ENCODE measurements at regions not wholly inside any gene's neighbourhood (a gene's known extent, or its start where the extent isn't known, plus 50 kb on each side); places are given as distances from the start of the nearest gene placed in this dataset.

- FAIRE-seq (no peak), DNase-seq (ENCODE audit: low read depth) (no peak)
- Histone ChIP-seq H3K4me1 (ENCODE audit: insufficient read depth, low read length) (no peaks in the 10 kb centered on the region), H3K4me3 (ENCODE audit: insufficient read depth, low read depth, low read length) (no peak overlapping the region), H3K9me3 (ENCODE audit: insufficient read depth, low read depth, low read length) (no peaks in the 10 kb centered on the region), H3K36me3 (ENCODE audit: insufficient read depth, low read length) (no peaks in the 10 kb centered on the region), H3K4me2 (ENCODE audit: low read length) (no peak overlapping the region), H2AFZ (ENCODE audit: low read depth, low read length) (no peak overlapping the region), H3K9ac (ENCODE audit: low read length) (no peak overlapping the region), H3K79me2 (ENCODE audit: insufficient read depth, low read length) (no peaks in the 10 kb centered on the region), H3K27ac (ENCODE audit: low read depth, low read length) (no peak overlapping the region), H3K27me3 (ENCODE audit: insufficient read depth, low read length) (no peaks in the 10 kb centered on the region), H4K20me1 (ENCODE audit: insufficient read depth, low read length) (no peaks in the 10 kb centered on the region)
- H3K9me3 Mint-ChIP-seq (ENCODE audit: unreplicated experiment) = no peaks in the 10 kb centered on the region
- H3K36me3 Mint-ChIP-seq (ENCODE audit: low read depth, unreplicated experiment) = no peaks in the 10 kb centered on the region
- H3K27me3 Mint-ChIP-seq (ENCODE audit: low read depth, unreplicated experiment) = no peaks in the 10 kb centered on the region
- no peak overlapping the region for H3K27ac Mint-ChIP-seq (ENCODE audit: unreplicated experiment)
- H3K4me3 Mint-ChIP-seq (ENCODE audit: unreplicated experiment) = no peak overlapping the region
- TF ChIP-seq EZH2 (IDR thresholded peaks at IDR 0.05; ENCODE audit: insufficient read depth, low read length) (no peak), CTCF (IDR thresholded peaks at IDR 0.05; ENCODE audit: insufficient read depth, low read depth, low read length) (no peak)
- H3K4me1 Mint-ChIP-seq (ENCODE audit: low read depth, unreplicated experiment) = peaks cover 5% of the 10 kb centered on the region
These were observed 178.7 kb upstream of the TAB2 start for GRCh38 chr6:149138699-149139294.

GRCh38 chr6:149139782-149140136 is 177.8 kb upstream of the TAB2 start:
- no peaks in the 10 kb centered on the region for H3K36me3 Mint-ChIP-seq (ENCODE audit: low read depth, unreplicated experiment)
- no peak overlapping the region for H3K27ac Mint-ChIP-seq (ENCODE audit: unreplicated experiment)
- Histone ChIP-seq H2AFZ (ENCODE audit: low read depth, low read length) (no peak overlapping the region), H4K20me1 (ENCODE audit: insufficient read depth, low read length) (no peaks in the 10 kb centered on the region), H3K79me2 (ENCODE audit: insufficient read depth, low read length) (no peaks in the 10 kb centered on the region), H3K4me1 (ENCODE audit: insufficient read depth, low read length) (no peaks in the 10 kb centered on the region), H3K4me3 (ENCODE audit: insufficient read depth, low read depth, low read length) (no peak overlapping the region), H3K27ac (ENCODE audit: low read depth, low read length) (no peak overlapping the region), H3K27me3 (ENCODE audit: insufficient read depth, low read length) (no peaks in the 10 kb centered on the region), H3K36me3 (ENCODE audit: insufficient read depth, low read length) (no peaks in the 10 kb centered on the region), H3K9me3 (ENCODE audit: insufficient read depth, low read depth, low read length) (no peaks in the 10 kb centered on the region), H3K4me2 (ENCODE audit: low read length) (no peak overlapping the region), H3K9ac (ENCODE audit: low read length) (no peak overlapping the region)
- TF ChIP-seq CTCF (IDR thresholded peaks at IDR 0.05; ENCODE audit: insufficient read depth, low read depth, low read length) (no peak), EZH2 (IDR thresholded peaks at IDR 0.05; ENCODE audit: insufficient read depth, low read length) (no peak)
- H3K4me1 Mint-ChIP-seq (ENCODE audit: low read depth, unreplicated experiment) = peaks cover 5% of the 10 kb centered on the region
- H3K4me3 Mint-ChIP-seq (ENCODE audit: unreplicated experiment) = no peak overlapping the region
- DNase-seq (ENCODE audit: low read depth) (no peak), FAIRE-seq (no peak)
- no peaks in the 10 kb centered on the region for H3K9me3 Mint-ChIP-seq (ENCODE audit: unreplicated experiment)
- no peaks in the 10 kb centered on the region for H3K27me3 Mint-ChIP-seq (ENCODE audit: low read depth, unreplicated experiment)

GRCh38 chr6:149140137-149140909 is 177.2 kb upstream of the TAB2 start:
- H3K27ac Mint-ChIP-seq (ENCODE audit: unreplicated experiment) = no peak overlapping the region

More at GRCh38 chr6:149140137-149140909, 177.2 kb upstream of the TAB2 start:
- H3K4me1 ChIP-seq (ENCODE audit: insufficient read depth, low read length) = no peaks in the 10 kb centered on the region
- FAIRE-seq (no peak), DNase-seq (ENCODE audit: low read depth) (no peak)
- no peaks in the 10 kb centered on the region for H4K20me1 ChIP-seq (ENCODE audit: insufficient read depth, low read length)
- Mint-ChIP-seq H3K4me3 (ENCODE audit: unreplicated experiment) (no peak overlapping the region), H3K9me3 (ENCODE audit: unreplicated experiment) (no peaks in the 10 kb centered on the region), H3K27me3 (ENCODE audit: low read depth, unreplicated experiment) (no peaks in the 10 kb centered on the region), H3K4me1 (ENCODE audit: low read depth, unreplicated experiment) (peaks cover 5% of the 10 kb centered on the region), H3K36me3 (ENCODE audit: low read depth, unreplicated experiment) (no peaks in the 10 kb centered on the region)
- H3K79me2 ChIP-seq (ENCODE audit: insufficient read depth, low read length) = no peaks in the 10 kb centered on the region
- H3K36me3 ChIP-seq (ENCODE audit: insufficient read depth, low read length) = no peaks in the 10 kb centered on the region
- no peak overlapping the region for H3K27ac ChIP-seq (ENCODE audit: low read depth, low read length)
- H3K27me3 ChIP-seq (ENCODE audit: insufficient read depth, low read length) = no peaks in the 10 kb centered on the region
- no peak overlapping the region for H3K4me3 ChIP-seq (ENCODE audit: insufficient read depth, low read depth, low read length)
- no peak overlapping the region for H2AFZ ChIP-seq (ENCODE audit: low read depth, low read length)
- TF ChIP-seq CTCF (IDR thresholded peaks at IDR 0.05; ENCODE audit: insufficient read depth, low read depth, low read length) = no peak
- TF ChIP-seq EZH2 (IDR thresholded peaks at IDR 0.05; ENCODE audit: insufficient read depth, low read length) = no peak
- H3K9ac ChIP-seq (ENCODE audit: low read length) = no peak overlapping the region
- no peak overlapping the region for H3K4me2 ChIP-seq (ENCODE audit: low read length)
- no peaks in the 10 kb centered on the region for H3K9me3 ChIP-seq (ENCODE audit: insufficient read depth, low read depth, low read length)

Data from astrocyte (in vitro differentiated cells and primary cell).